ENCODE measurements at regions not wholly inside any gene's neighbourhood (a gene's known extent, or its start where the extent isn't known, plus 50 kb on each side); places are given as distances from the start of the nearest gene placed in this dataset.

DNA sequence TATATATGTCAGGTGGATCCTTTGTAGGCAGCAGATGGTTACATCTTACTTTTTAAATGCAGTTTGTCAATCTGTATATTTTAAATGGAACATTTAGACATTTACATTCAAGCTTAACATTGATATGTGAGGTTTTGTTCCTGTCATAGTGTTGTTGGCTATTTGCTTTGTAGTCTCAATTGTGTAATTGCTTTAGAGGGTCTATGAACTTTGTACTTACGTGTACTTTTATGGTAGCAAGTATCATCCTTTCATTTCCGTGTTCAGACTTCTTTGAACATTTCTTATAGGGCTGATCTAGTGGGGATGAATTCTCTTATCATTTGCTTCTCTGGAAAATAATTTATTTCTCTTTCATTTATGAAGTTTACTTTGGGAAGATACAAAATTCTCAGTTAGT, 656.0 kb downstream of the OTOL1 start (continued):
- TF ChIP-seq JUNB (IDR thresholded peaks at IDR 0.05), result no peak
- TF ChIP-seq POU2F2 (IDR thresholded peaks at IDR 0.05; ENCODE audit: borderline replicate concordance, low read depth, low read length), result no peak
- TF ChIP-seq SREBF2 (IDR thresholded peaks at IDR 0.05; ENCODE audit: low read length), result no peak
- no peak for TF ChIP-seq BMI1 (IDR thresholded peaks at IDR 0.05; ENCODE audit: borderline replicate concordance)
- no peak for TF ChIP-seq EED (IDR thresholded peaks at IDR 0.05; ENCODE audit: low read depth)
- no peak for TF ChIP-seq HCFC1 (IDR thresholded peaks at IDR 0.05; ENCODE audit: low read length)
- TF ChIP-seq TCF7 (IDR thresholded peaks at IDR 0.05; ENCODE audit: borderline replicate concordance), result no peak
- TF ChIP-seq SREBF1 (IDR thresholded peaks at IDR 0.05; ENCODE audit: low read length), result no peak

DNA sequence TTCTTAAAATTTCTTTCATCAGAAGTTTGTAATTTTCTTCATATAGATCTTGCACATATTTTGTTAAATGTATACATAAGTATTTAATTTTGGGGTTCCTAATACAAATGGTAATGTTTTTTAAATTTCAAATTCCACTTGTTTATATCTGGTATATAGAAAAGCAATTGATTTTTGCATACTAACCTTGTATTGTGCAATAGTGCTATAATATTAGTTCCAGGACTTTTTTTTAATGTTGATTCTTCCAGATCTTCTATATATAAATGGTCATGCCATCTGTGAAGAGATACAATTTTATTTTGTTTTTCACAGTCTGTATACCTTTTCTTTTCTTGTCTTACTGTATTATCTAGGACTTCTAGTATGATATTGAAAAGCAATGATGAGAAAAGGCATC, 665.0 kb downstream of the OTOL1 start:
- Histone ChIP-seq H3K36me3 (ENCODE audit: control insufficient read depth in 2 of 2, insufficient read depth in 2 of 2, low read length in 1 of 2) (no peaks in the 10 kb centered on the region), H3K4me2 (ENCODE audit: control insufficient read depth, insufficient read depth) (no peak overlapping the region), H3K79me2 (ENCODE audit: control insufficient read depth, insufficient read depth, low read length) (no peaks in the 10 kb centered on the region), H3K9me3 (replicated peaks; ENCODE audit: control insufficient read depth, insufficient read depth, low read length) (no peaks in the 10 kb centered on the region), H4K20me1 (ENCODE audit: control insufficient read depth, insufficient read depth) (no peaks in the 10 kb centered on the region), H3K4me1 (ENCODE audit: control insufficient read depth, insufficient read depth, low read length) (no peaks in the 10 kb centered on the region), H3K27me3 (replicated peaks in 1 of 2; ENCODE audit: control insufficient read depth in 2 of 2, insufficient read depth in 2 of 2, low read length in 1 of 2) (no peaks in the 10 kb centered on the region), H3K4me3 (no peak overlapping the region), H3K27ac (ENCODE audit: control insufficient read depth, insufficient read depth) (no peak overlapping the region), H2AFZ (ENCODE audit: control insufficient read depth, low read depth, low read length) (no peak overlapping the region), H3K9ac (ENCODE audit: control insufficient read depth, insufficient read depth, low read length) (no peak overlapping the region)
- no TSS peak for BruUV-seq (replicated peaks)
- ChIA-PET RAD21 (ENCODE audit: unreplicated experiment) (no interaction called here), CTCF (no interaction called here), POLR2A (no interaction called here), SMC1A (ENCODE audit: uncharacterized antibody, unreplicated experiment) (no interaction called here)
- TF ChIP-seq HCFC1 (IDR thresholded peaks at IDR 0.05; ENCODE audit: low read length) (no peak), CHD2 (IDR thresholded peaks at IDR 0.05; ENCODE audit: borderline replicate concordance, low read depth, low read length) (no peak), TCF3 (IDR thresholded peaks at IDR 0.05; ENCODE audit: borderline replicate concordance, insufficient read depth, low read depth, low read length) (no peak), FOS (IDR thresholded peaks at IDR 0.05; ENCODE audit: borderline replicate concordance, extremely low read depth, insufficient read length) (no peak), IKZF1 (conservative IDR thresholded peaks at IDR 0.05) (no peak), FOXM1 (IDR thresholded peaks at IDR 0.05; ENCODE audit: low read depth, low read length) (no peak), BMI1 (IDR thresholded peaks at IDR 0.05; ENCODE audit: borderline replicate concordance) (no peak), BCL11A (IDR thresholded peaks at IDR 0.05; ENCODE audit: low read depth, low read length) (no peak), BHLHE40 (IDR thresholded peaks at IDR 0.05; ENCODE audit: borderline replicate concordance in 1 of 2, low read depth in 2 of 2, low read length in 1 of 2) (no peak), KLF5 (IDR thresholded peaks at IDR 0.05; ENCODE audit: partially characterized antibody) (no peak)
- TF ChIP-seq, protein P1, sequence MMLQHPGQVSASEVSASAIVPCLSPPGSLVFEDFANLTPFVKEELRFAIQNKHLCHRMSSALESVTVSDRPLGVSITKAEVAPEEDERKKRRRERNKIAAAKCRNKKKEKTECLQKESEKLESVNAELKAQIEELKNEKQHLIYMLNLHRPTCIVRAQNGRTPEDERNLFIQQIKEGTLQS (IDR thresholded peaks at IDR 0.05; ENCODE audit: borderline replicate concordance, extremely low read depth, low read depth, low read length), result no peak
- TF ChIP-seq, protein P2, sequence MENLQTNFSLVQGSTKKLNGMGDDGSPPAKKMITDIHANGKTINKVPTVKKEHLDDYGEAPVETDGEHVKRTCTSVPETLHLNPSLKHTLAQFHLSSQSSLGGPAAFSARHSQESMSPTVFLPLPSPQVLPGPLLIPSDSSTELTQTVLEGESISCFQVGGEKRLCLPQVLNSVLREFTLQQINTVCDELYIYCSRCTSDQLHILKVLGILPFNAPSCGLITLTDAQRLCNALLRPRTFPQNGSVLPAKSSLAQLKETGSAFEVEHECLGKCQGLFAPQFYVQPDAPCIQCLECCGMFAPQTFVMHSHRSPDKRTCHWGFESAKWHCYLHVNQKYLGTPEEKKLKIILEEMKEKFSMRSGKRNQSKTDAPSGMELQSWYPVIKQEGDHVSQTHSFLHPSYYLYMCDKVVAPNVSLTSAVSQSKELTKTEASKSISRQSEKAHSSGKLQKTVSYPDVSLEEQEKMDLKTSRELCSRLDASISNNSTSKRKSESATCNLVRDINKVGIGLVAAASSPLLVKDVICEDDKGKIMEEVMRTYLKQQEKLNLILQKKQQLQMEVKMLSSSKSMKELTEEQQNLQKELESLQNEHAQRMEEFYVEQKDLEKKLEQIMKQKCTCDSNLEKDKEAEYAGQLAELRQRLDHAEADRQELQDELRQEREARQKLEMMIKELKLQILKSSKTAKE (IDR thresholded peaks at IDR 0.05; ENCODE audit: low read depth, poor library complexity, severe bottlenecking), result no peak
- TF ChIP-seq, protein P3, sequence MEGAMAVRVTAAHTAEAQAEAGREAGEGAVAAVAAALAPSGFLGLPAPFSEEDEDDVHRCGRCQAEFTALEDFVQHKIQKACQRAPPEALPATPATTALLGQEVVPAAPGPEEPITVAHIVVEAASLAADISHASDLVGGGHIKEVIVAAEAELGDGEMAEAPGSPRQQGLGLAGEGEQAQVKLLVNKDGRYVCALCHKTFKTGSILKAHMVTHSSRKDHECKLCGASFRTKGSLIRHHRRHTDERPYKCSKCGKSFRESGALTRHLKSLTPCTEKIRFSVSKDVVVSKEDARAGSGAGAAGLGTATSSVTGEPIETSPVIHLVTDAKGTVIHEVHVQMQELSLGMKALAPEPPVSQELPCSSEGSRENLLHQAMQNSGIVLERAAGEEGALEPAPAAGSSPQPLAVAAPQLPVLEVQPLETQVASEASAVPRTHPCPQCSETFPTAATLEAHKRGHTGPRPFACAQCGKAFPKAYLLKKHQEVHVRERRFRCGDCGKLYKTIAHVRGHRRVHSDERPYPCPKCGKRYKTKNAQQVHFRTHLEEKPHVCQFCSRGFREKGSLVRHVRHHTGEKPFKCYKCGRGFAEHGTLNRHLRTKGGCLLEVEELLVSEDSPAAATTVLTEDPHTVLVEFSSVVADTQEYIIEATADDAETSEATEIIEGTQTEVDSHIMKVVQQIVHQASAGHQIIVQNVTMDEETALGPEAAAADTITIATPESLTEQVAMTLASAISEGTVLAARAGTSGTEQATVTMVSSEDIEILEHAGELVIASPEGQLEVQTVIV (IDR thresholded peaks at IDR 0.05; ENCODE audit: borderline replicate concordance, partially characterized antibody), result no peak
- DNase-seq (ENCODE audit: low read depth, low spot score), result no peak
- intact Hi-C loops (cut with micrococcal nuclease; ENCODE audit: unreplicated experiment), result no loop called here
- in situ Hi-C loops (cut with MboI), result no loop called here
- no peak for FAIRE-seq
- ATAC-seq, result no peak
